ENCODE measurements at regions not wholly inside any gene's neighbourhood (a gene's known extent, or its start where the extent isn't known, plus 50 kb on each side); places are given as distances from the start of the nearest gene placed in this dataset.

DNA sequence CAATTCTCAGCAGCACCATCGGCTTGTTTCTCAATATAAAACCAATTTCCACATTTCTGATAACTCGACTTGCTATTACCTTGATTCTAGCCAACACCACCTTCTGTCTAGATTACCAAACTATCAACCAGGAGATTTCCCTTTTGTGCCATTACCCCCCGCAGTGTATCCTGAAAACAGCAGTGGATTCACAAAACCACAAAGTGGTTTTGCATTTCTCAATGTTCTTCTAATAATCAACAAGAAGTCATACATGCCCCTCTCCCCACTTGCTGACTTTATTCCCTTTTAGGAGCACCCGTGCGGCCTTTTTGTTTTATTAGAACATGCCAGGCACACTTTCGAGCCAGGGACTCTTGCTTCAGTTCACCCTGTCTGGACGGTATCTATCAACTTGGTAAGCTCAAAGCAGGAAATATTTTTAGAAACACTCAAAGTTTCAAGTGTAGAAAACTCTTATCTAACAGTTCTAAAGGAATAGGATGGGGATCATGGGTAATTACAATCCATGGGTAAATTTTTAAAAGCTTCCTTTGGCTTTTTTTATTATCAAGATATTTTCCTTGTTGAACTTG lies 967.4 kb downstream of the EFNB2 start:
- Histone ChIP-seq H3K27ac (no peak overlapping the region), H3K27me3 (no peaks in the 10 kb centered on the region), H3K4me1 (no peaks in the 10 kb centered on the region), H3K9me3 (no peaks in the 10 kb centered on the region), H3K4me3 (no peak overlapping the region), H3K36me3 (no peaks in the 10 kb centered on the region)
- DNase-seq: no peak
- intact Hi-C loops (cut with DNase I): no loop called here
- ATAC-seq: peak in 3 of 8 donors; percentile 51 to 64 (median 63)
- TF ChIP-seq, protein P1, sequence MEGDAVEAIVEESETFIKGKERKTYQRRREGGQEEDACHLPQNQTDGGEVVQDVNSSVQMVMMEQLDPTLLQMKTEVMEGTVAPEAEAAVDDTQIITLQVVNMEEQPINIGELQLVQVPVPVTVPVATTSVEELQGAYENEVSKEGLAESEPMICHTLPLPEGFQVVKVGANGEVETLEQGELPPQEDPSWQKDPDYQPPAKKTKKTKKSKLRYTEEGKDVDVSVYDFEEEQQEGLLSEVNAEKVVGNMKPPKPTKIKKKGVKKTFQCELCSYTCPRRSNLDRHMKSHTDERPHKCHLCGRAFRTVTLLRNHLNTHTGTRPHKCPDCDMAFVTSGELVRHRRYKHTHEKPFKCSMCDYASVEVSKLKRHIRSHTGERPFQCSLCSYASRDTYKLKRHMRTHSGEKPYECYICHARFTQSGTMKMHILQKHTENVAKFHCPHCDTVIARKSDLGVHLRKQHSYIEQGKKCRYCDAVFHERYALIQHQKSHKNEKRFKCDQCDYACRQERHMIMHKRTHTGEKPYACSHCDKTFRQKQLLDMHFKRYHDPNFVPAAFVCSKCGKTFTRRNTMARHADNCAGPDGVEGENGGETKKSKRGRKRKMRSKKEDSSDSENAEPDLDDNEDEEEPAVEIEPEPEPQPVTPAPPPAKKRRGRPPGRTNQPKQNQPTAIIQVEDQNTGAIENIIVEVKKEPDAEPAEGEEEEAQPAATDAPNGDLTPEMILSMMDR (IDR thresholded peaks at IDR 0.05): no peak
- 65 to 67% methylated on average over 7 of the region's 7 CpGs for WGBS, 2 donors

DNA sequence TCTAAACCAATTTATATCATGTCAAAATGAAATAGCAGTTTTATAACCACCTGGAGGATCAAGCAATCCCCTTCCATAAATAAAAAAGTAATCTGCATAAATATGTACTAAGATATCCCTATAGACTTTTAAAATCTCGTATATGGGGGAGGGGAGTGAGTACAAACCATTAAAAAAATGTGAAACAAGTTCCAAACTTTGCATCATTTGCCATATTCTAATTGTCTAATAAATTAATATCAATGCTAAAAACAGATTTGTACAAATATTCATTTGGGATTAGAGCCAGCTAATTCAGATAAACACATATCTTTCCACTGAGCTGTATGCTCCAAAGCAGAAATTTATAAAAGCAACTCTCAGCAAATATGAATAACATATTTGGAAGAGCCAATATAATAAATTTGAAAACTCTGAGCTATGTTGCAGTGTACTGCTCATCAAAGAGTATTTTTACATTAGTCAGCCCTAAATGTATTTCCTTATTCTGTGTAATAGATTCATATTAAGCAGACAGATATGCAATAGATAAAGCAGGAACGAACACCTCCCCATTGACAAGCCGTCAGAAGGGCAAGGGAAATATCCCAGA lies 970.2 kb downstream of the EFNB2 start:
- H3K27ac ChIP-seq: no peak overlapping the region
- H3K9me3 ChIP-seq: no peaks in the 10 kb centered on the region
- DNase-seq (no peak), ATAC-seq (no peak)
- no peaks in the 10 kb centered on the region for H3K36me3 ChIP-seq
- WGBS, 2 donors: 66 to 68% methylated on average over 3 of the region's 3 CpGs
- TF ChIP-seq, protein P1 (IDR thresholded peaks at IDR 0.05): no peak
- intact Hi-C loops (cut with DNase I): no loop called here
- no peaks in the 10 kb centered on the region for H3K27me3 ChIP-seq
- no peak overlapping the region for H3K4me3 ChIP-seq
- H3K4me1 ChIP-seq: no peaks in the 10 kb centered on the region

DNA sequence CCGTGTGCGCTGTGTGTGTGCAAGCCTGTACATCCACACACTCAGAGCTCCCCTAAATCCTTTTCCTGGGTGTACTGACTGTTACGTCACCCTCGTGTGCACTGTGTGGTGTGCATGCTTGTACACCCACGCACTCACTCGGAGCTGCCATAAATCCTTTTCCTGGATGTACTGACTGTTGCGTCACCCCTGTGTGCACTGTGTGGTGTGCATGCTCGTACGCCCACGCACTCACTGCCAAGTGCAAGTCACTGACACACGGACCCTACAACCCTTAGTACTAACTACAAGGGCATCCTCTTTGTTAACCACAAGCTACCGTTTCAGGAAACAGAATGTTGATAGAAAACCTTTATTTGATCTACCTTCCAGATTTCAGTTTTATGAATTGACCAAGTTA lies 983.4 kb downstream of the EFNB2 start:
- Histone ChIP-seq H3K27ac (no peak overlapping the region), H3K4me1 (no peaks in the 10 kb centered on the region), H3K4me3 (no peak overlapping the region), H3K36me3 (no peaks in the 10 kb centered on the region), H3K9me3 (no peaks in the 10 kb centered on the region), H3K27me3 (no peaks in the 10 kb centered on the region)
- TF ChIP-seq, protein P1 (IDR thresholded peaks at IDR 0.05): no peak
- ATAC-seq (no peak), DNase-seq (no peak)
- intact Hi-C loops (cut with DNase I): no loop called here
- WGBS, 2 donors: 69 to 84% methylated on average over 12 of the region's 12 CpGs

- H3K4me3 ChIP-seq: no peak overlapping the region
- ATAC-seq (no peak), DNase-seq (no peak)
- no peaks in the 10 kb centered on the region for H3K36me3 ChIP-seq
- intact Hi-C loops (cut with DNase I): no loop called here
- H3K27me3 ChIP-seq: no peaks in the 10 kb centered on the region
- no peak overlapping the region for H3K27ac ChIP-seq
- WGBS, 2 donors: 59 to 72% methylated on average over 3 of the region's 3 CpGs
- no peaks in the 10 kb centered on the region for H3K9me3 ChIP-seq
- no peaks in the 10 kb centered on the region for H3K4me1 ChIP-seq
- TF ChIP-seq, protein P1 (IDR thresholded peaks at IDR 0.05): no peak
These were observed 987.6 kb downstream of the EFNB2 start for GRCh38 chr13:105547851-105548250.
